Right lobe of liver (tissue), 6 donors: ENCODE measurements at regions not wholly inside any gene's neighbourhood (a gene's known extent, or its start where the extent isn't known, plus 50 kb on each side); places are given as distances from the start of the nearest gene placed in this dataset.

Experiments
- ATAC-seq, 4 donors: fragments of 200-7000 bp; cut with Tn5 transposase; one replicate each; pipeline ENCODE4 v1.9.1; 2020; ENCODE audit warnings: mild to moderate bottlenecking in 4 of 4, moderate library complexity in 4 of 4
- DNase-seq, 3 donors: peaks; one replicate each; pipeline ENCODE4 v3.0.0-alpha.2; 2020
- H3K27ac ChIP-seq, 3 donors: fragments of 200-600 bp; one replicate each; pipeline ENCODE4 v1.8.0; 2022
- H3K27me3 ChIP-seq, 2 donors: fragments of 200-600 bp; one replicate each; pipeline ENCODE4 v1.8.0; 2022
- H3K36me3 ChIP-seq, 4 donors: fragments of 200-600 bp; sonication (generic) in 1 of 4; one replicate each; pipeline versions ENCODE4 v1.5.1 to v1.8.0; 2017 to 2022; ENCODE audit warnings: control low read depth in 1 of 4
- H3K4me1 ChIP-seq, 4 donors: fragments of 200-600 bp; sonication (generic) in 1 of 4; one replicate each; pipeline versions ENCODE4 v1.5.1 to v1.8.0; 2017 to 2022; ENCODE audit warnings: control low read depth in 1 of 4
- H3K4me3 ChIP-seq, 3 donors: fragments of 200-600 bp; one replicate each; pipeline ENCODE4 v1.8.0; 2022
- H3K9me3 ChIP-seq, 4 donors: fragments of 200-600 bp; sonication (generic) in 1 of 4; one replicate each; pipeline versions ENCODE4 v1.5.1 to v1.8.0; 2017 to 2022; ENCODE audit warnings: control low read depth in 1 of 4
- POLR2A ChIP-seq: fragments of 450-650 bp; IDR thresholded peaks from one replicate; pipeline ENCODE4 v1.6.1; 2017; ENCODE audit warnings: antibody characterized with exemption, mild to moderate bottlenecking
- WGBS: methylation state at CpG from one replicate; pipeline ENCODE4 v1.1.6; 2018; ENCODE audit warnings: low coverage, low lambda C conversion rate; ENCODE audit not compliant: insufficient coverage; ENCODE audit errors: missing lambda C conversion rate; 5-methylcytosine and 5-hydroxymethylcytosine counted together
- intact Hi-C, 2 donors: fragments of 100-400 bp; cut with DNase I; formaldehyde crosslinking; loops; one replicate each; pipeline versions ENCODE4 v1.11.2 to v1.14.1; 2022
- TF ChIP-seq, protein P1 (sequence below), 4 donors: fragments of 200-600 bp in 3 of 4; fragments of 450-650 bp in 1 of 4; IDR thresholded peaks; one replicate each; pipeline versions ENCODE4 v1.5.1 to v1.8.0; 2016 to 2022; ENCODE audit warnings: antibody characterized with exemption in 4 of 4, mild to moderate bottlenecking in 2 of 4
- donor health status: DM: no; HTN: yes; CAD: no.
- donor health status: DM: no; HTN: no; CAD: no.
- donor health status: DM: no; HTN: no; CAD: no.
- donor health status: DM: no; HTN: yes; CAD: no.
- donor health status: DM: no; HTN: yes; CAD: no.

DNA sequence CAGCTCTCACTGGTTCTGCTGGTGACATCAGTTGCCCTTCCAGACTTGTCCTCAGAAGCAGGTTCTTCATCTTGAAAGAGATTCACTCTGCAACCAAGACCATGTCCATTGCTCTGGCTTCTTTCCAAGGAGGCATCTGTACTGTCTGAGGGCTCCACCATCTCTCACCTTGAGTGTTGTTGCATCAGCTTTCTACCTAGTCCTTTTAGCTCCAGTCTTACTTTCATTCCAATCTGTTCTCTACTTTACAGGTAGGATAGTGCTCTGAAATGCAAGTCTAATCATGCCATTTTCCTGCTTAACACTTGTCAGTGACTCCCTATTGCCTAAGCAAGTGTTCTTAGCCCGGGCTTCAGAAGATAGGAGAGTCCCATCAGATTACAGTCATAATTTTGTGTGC lies 117.7 kb downstream of the EN1 start:
- 45% methylated on average over 1 of the region's 1 CpG for WGBS
- H3K27ac ChIP-seq: no peak overlapping the region
- no peak for TF ChIP-seq POLR2A
- TF ChIP-seq, protein P1, sequence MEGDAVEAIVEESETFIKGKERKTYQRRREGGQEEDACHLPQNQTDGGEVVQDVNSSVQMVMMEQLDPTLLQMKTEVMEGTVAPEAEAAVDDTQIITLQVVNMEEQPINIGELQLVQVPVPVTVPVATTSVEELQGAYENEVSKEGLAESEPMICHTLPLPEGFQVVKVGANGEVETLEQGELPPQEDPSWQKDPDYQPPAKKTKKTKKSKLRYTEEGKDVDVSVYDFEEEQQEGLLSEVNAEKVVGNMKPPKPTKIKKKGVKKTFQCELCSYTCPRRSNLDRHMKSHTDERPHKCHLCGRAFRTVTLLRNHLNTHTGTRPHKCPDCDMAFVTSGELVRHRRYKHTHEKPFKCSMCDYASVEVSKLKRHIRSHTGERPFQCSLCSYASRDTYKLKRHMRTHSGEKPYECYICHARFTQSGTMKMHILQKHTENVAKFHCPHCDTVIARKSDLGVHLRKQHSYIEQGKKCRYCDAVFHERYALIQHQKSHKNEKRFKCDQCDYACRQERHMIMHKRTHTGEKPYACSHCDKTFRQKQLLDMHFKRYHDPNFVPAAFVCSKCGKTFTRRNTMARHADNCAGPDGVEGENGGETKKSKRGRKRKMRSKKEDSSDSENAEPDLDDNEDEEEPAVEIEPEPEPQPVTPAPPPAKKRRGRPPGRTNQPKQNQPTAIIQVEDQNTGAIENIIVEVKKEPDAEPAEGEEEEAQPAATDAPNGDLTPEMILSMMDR (IDR thresholded peaks at IDR 0.05): no peak
- no peak overlapping the region for H3K4me3 ChIP-seq
- intact Hi-C loops: no loop called here
- ATAC-seq (no peak), DNase-seq (no peak)
- no peaks in the 10 kb centered on the region for H3K4me1 ChIP-seq
- H3K27me3 ChIP-seq: no peaks in the 10 kb centered on the region
- no peaks in the 10 kb centered on the region for H3K9me3 ChIP-seq
- H3K36me3 ChIP-seq: no peaks in the 10 kb centered on the region

DNA sequence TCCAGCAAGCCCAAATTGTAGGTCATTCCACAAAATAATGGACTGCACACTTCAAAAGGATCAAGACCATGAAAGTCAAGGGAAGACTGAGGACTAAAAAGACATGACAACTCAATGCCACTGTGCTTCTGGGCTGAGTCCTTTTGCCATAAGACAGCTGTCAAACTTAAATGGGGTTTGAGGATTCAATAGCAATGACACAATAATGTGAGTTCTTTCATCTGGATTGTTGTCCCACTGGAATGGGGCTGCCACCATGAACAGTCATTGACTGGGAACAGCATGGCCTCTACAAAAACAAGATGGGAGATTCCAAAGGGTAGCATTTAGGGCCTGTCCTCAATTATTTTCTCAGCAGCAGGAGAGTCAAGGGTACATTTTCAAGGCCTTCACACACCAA lies 118.5 kb downstream of the EN1 start:
- DNase-seq (no peak), ATAC-seq (no peak)
- Histone ChIP-seq H3K27ac (no peak overlapping the region), H3K27me3 (no peaks in the 10 kb centered on the region), H3K9me3 (no peaks in the 10 kb centered on the region), H3K36me3 (no peaks in the 10 kb centered on the region), H3K4me3 (no peak overlapping the region), H3K4me1 (no peaks in the 10 kb centered on the region)
- intact Hi-C loops: no loop called here
- TF ChIP-seq, protein P1 (IDR thresholded peaks at IDR 0.05): no peak
- TF ChIP-seq POLR2A: no peak

DNA sequence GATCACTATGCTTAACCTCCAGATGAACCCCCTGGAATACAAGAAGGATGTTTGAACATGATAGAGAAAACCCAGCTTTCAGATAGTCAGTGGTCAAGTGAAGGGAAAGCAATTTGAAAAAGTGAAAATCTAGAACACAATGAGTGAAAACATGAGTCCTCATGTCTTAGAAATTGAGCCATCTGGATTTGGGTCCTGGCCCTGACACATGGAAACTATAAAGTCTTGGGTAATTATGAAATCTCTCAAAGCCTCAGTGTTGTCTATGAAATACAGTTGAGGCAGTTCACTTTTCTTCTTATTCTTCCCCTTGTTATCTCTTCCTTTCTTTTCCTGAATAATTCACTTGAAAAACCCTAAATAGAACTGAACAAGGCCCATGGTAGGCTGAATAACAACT lies 120.6 kb downstream of the EN1 start:
- TF ChIP-seq, protein P1 (IDR thresholded peaks at IDR 0.05): no peak
- TF ChIP-seq POLR2A: no peak
- H3K9me3 ChIP-seq: no peaks in the 10 kb centered on the region
- H3K27ac ChIP-seq: no peak overlapping the region
- ATAC-seq: no peak
- H3K27me3 ChIP-seq: no peaks in the 10 kb centered on the region
- H3K4me3 ChIP-seq: no peak overlapping the region
- no peaks in the 10 kb centered on the region for H3K36me3 ChIP-seq
- intact Hi-C loops: no loop called here
- DNase-seq: no peak
- no peaks in the 10 kb centered on the region for H3K4me1 ChIP-seq

DNA sequence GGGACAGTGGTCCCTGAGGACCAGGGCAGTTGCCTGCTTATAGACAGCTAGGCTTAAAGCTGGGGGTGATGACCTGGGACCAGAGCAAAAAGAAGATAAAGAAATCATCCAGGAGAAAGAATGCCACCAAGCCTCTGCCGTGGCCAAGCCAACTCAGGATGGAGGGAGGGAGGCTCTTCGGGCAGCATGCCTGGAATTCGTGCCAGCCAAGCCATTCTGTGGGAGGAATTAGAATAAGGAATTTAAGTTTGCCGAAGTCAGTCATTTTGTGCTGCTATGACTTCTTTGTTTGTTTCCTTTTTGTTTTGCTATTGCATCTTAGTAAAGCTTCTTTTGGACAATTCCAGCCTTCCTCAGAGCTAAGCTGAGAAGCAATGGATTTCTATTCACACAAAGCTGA lies 124.1 kb downstream of the EN1 start:
- WGBS: 64% methylated on average over 4 of the region's 4 CpGs
- intact Hi-C loops: no loop called here
- ATAC-seq: no peak

DNA sequence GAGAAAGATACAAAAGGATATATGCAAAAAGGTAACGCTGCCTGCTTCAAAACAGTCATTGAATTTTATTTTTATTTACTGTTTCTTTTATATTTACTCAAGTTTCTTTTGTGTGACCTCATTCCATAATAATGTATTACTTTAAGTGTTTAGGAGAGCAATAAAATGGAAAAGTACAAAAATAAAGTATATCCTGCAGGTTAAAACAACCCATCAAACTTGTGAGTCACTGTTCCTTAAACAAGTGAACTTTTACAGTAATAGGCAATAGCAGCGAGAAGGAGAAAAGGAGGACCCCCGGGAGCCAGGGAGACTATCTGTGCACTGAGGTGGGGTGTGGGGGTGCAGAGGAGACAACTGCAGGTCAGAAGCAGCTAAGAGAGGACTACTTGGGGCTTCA lies 124.5 kb downstream of the EN1 start:
- 44% methylated on average over 3 of the region's 3 CpGs for WGBS
- Histone ChIP-seq H3K4me3 (no peak overlapping the region), H3K9me3 (no peaks in the 10 kb centered on the region), H3K4me1 (no peaks in the 10 kb centered on the region), H3K36me3 (no peaks in the 10 kb centered on the region), H3K27ac (no peak overlapping the region), H3K27me3 (no peaks in the 10 kb centered on the region)
- ATAC-seq (no peak), DNase-seq (no peak)
- intact Hi-C loops: no loop called here
- no peak for TF ChIP-seq POLR2A
- TF ChIP-seq, protein P1 (IDR thresholded peaks at IDR 0.05): no peak

More for the DNA sequence above, 124.1 kb downstream of the EN1 start:
- TF ChIP-seq, protein P1 (IDR thresholded peaks at IDR 0.05): no peak
- no peak for TF ChIP-seq POLR2A
- DNase-seq: no peak
- Histone ChIP-seq H3K27me3 (no peaks in the 10 kb centered on the region), H3K4me3 (no peak overlapping the region), H3K9me3 (no peaks in the 10 kb centered on the region), H3K27ac (no peak overlapping the region), H3K4me1 (no peaks in the 10 kb centered on the region), H3K36me3 (no peaks in the 10 kb centered on the region)
